ENCODE measurements at regions not wholly inside any gene's neighbourhood (a gene's known extent, or its start where the extent isn't known, plus 50 kb on each side); places are given as distances from the start of the nearest gene placed in this dataset.

- no peaks in the 10 kb centered on the region for H3K4me1 ChIP-seq (ENCODE audit: control insufficient read depth in 2 of 2, insufficient read depth in 2 of 2, low read length in 2 of 2)
- Mint-ChIP-seq H3K4me3 (no peak overlapping the region), H3K27ac (no peak overlapping the region), H3K4me1 (no peaks in the 10 kb centered on the region), H3K9me3 (ENCODE audit: insufficient read depth) (no peaks in the 10 kb centered on the region), H3K27me3 (peaks cover 21% of the 10 kb centered on the region)
- no CpG with 5 or more reads among the region's 5 CpGs for WGBS (ENCODE audit: insufficient coverage)
- TF ChIP-seq, protein P1, sequence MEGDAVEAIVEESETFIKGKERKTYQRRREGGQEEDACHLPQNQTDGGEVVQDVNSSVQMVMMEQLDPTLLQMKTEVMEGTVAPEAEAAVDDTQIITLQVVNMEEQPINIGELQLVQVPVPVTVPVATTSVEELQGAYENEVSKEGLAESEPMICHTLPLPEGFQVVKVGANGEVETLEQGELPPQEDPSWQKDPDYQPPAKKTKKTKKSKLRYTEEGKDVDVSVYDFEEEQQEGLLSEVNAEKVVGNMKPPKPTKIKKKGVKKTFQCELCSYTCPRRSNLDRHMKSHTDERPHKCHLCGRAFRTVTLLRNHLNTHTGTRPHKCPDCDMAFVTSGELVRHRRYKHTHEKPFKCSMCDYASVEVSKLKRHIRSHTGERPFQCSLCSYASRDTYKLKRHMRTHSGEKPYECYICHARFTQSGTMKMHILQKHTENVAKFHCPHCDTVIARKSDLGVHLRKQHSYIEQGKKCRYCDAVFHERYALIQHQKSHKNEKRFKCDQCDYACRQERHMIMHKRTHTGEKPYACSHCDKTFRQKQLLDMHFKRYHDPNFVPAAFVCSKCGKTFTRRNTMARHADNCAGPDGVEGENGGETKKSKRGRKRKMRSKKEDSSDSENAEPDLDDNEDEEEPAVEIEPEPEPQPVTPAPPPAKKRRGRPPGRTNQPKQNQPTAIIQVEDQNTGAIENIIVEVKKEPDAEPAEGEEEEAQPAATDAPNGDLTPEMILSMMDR (IDR thresholded peaks at IDR 0.05) = no peak
- TF ChIP-seq EZH2 (IDR thresholded peaks at IDR 0.05; ENCODE audit: borderline replicate concordance, insufficient read depth, low read depth, low read length, poor library complexity, severe bottlenecking) = no peak
- H4K20me1 ChIP-seq (ENCODE audit: control insufficient read depth, insufficient read depth, low read length, poor library complexity, severe bottlenecking) = no peaks in the 10 kb centered on the region
- ChIA-PET POLR2A (no interaction called here), CTCF (interaction anchor here (0.7 kb wide), 1 partner anchor 244 kb away, joined by 3 read pairs; no protein-coding TSS in a partner anchor)
- intact Hi-C loops (cut with micrococcal nuclease) = no loop called here
- H3K4me3 ChIP-seq (ENCODE audit: control extremely low read depth in 1 of 5, extremely low read depth in 1 of 5, insufficient read depth in 1 of 5, low read depth in 2 of 5, low read length in 4 of 5) = no peak overlapping the region
- H3K4me2 ChIP-seq (replicated peaks; ENCODE audit: low read depth, low read length, poor library complexity, severe bottlenecking) = no peak overlapping the region
- no peak for ATAC-seq (ENCODE audit: low read depth)
- no peaks in the 10 kb centered on the region for H3K36me3 ChIP-seq (replicated peaks in 1 of 2; ENCODE audit: control extremely low read depth in 1 of 2, control insufficient read depth in 1 of 2, extremely low read depth in 1 of 2, insufficient read depth in 2 of 2, low read length in 1 of 2)
- DNase-seq = no peak
- no peak overlapping the region for H3K9ac ChIP-seq (ENCODE audit: low read length)
- H3K9me3 ChIP-seq (ENCODE audit: control extremely low read depth in 1 of 3, control insufficient read depth in 2 of 3, insufficient read depth in 1 of 3, low read length in 2 of 3) = no peaks in the 10 kb centered on the region
- no peaks in the 10 kb centered on the region for H3K79me2 ChIP-seq (ENCODE audit: control insufficient read depth, insufficient read depth, low read length)
- H2AFZ ChIP-seq (ENCODE audit: insufficient read depth, low read depth, low read length, poor library complexity, severe bottlenecking) = no peak overlapping the region
- peaks cover 0 to 21% (median 2%) of the 10 kb centered on the region in 4 experiments for H3K27me3 ChIP-seq (replicated peaks in 1 of 4; ENCODE audit: control extremely low read depth in 1 of 4, control insufficient read depth in 3 of 4, insufficient read depth in 4 of 4, low read length in 3 of 4)
- no peak overlapping the region for H3K27ac ChIP-seq (ENCODE audit: low read length in 2 of 2)
Observed at GRCh38 chr9:21570643-21571275, 88.6 kb upstream of the IFNE start.

DNA sequence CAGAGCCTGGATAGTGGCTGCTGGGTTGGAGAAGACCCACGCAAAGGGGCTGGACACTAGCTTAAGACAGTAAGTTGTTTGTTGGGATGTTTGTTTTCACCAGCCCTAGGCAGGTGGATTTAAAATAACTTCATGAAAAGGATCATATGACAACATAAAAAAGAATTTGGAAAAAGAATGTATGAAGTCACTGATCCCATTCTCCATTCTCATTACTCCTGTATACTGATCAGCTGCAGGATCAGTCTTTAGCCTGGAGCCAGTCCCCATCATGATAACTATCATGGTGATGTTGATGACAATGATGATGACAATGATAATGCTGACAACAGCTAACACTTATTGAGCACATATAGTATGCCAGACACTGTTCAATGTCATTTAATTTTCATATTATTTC, 92.1 kb upstream of the IFNE start:
- no peaks in the 10 kb centered on the region for H3K36me3 ChIP-seq (replicated peaks in 1 of 2; ENCODE audit: control extremely low read depth in 1 of 2, control insufficient read depth in 1 of 2, extremely low read depth in 1 of 2, insufficient read depth in 2 of 2, low read length in 1 of 2)
- ChIA-PET POLR2A (no interaction called here), CTCF (no interaction called here)
- DNase-seq (no peak), ATAC-seq (ENCODE audit: low read depth) (no peak)
- H3K79me2 ChIP-seq (ENCODE audit: control insufficient read depth, insufficient read depth, low read length) = no peaks in the 10 kb centered on the region
- H3K9me3 ChIP-seq (ENCODE audit: control extremely low read depth in 1 of 3, control insufficient read depth in 2 of 3, insufficient read depth in 1 of 3, low read length in 2 of 3) = no peaks in the 10 kb centered on the region
- H3K9ac ChIP-seq (ENCODE audit: low read length) = no peak overlapping the region
- Mint-ChIP-seq H3K9me3 (ENCODE audit: insufficient read depth) (no peaks in the 10 kb centered on the region), H3K27ac (no peak overlapping the region), H3K4me3 (no peak overlapping the region), H3K27me3 (peaks cover 6% of the 10 kb centered on the region), H3K4me1 (peaks cover 2% of the 10 kb centered on the region)
- H3K4me2 ChIP-seq (replicated peaks; ENCODE audit: low read depth, low read length, poor library complexity, severe bottlenecking) = no peak overlapping the region
- no CpG with 5 or more reads among the region's 1 CpG for WGBS (ENCODE audit: insufficient coverage)
- H2AFZ ChIP-seq (ENCODE audit: insufficient read depth, low read depth, low read length, poor library complexity, severe bottlenecking) = no peak overlapping the region
- TF ChIP-seq, protein P1 (IDR thresholded peaks at IDR 0.05) = no peak
- TF ChIP-seq EZH2 (IDR thresholded peaks at IDR 0.05; ENCODE audit: borderline replicate concordance, insufficient read depth, low read depth, low read length, poor library complexity, severe bottlenecking) = no peak
- no peak overlapping the region for H3K4me3 ChIP-seq (ENCODE audit: control extremely low read depth in 1 of 5, extremely low read depth in 1 of 5, insufficient read depth in 1 of 5, low read depth in 2 of 5, low read length in 4 of 5)
- peaks cover 0 to 5% of the 10 kb centered on the region in 2 donors for H3K4me1 ChIP-seq (ENCODE audit: control insufficient read depth in 2 of 2, insufficient read depth in 2 of 2, low read length in 2 of 2)
- H3K27ac ChIP-seq (ENCODE audit: low read length in 2 of 2) = no peak overlapping the region
- H3K27me3 ChIP-seq (replicated peaks in 1 of 4; ENCODE audit: control extremely low read depth in 1 of 4, control insufficient read depth in 3 of 4, insufficient read depth in 4 of 4, low read length in 3 of 4) = peaks cover 0 to 7% (median 0%) of the 10 kb centered on the region in 4 experiments
- no peaks in the 10 kb centered on the region for H4K20me1 ChIP-seq (ENCODE audit: control insufficient read depth, insufficient read depth, low read length, poor library complexity, severe bottlenecking)
- intact Hi-C loops (cut with micrococcal nuclease) = no loop called here
